Peyer's patch (tissue), 4 donors: ENCODE measurements at regions not wholly inside any gene's neighbourhood (a gene's known extent, or its start where the extent isn't known, plus 50 kb on each side); places are given as distances from the start of the nearest gene placed in this dataset.

Experiments used
- DNase-seq, 3 donors: peaks; one replicate each; pipeline ENCODE4 v3.0.0-alpha.2; 2017 to 2019
- H3K27ac ChIP-seq, 4 donors: fragments of 200-600 bp; sonication (generic); one replicate each; pipeline ENCODE4 v1.5.1; 2016 to 2019
- H3K27me3 ChIP-seq, 2 donors: fragments of 200-600 bp; sonication (generic); one replicate each; pipeline ENCODE4 v1.5.1; 2019
- H3K36me3 ChIP-seq, 3 donors: fragments of 200-600 bp; sonication (generic); one replicate each; pipeline ENCODE4 v1.5.1; 2016 to 2019
- H3K4me1 ChIP-seq, 4 donors: fragments of 200-600 bp; sonication (generic); one replicate each; pipeline ENCODE4 v1.5.1; 2016 to 2019
- H3K4me3 ChIP-seq, 4 donors: fragments of 200-600 bp; sonication (generic); 1 replicate in 3 of 4; 2 replicates in 1 of 4; pipeline ENCODE4 v1.5.1; 2016 to 2019; ENCODE audit warnings: mild to moderate bottlenecking in 1 of 4
- H3K9me3 ChIP-seq, 4 donors: fragments of 200-600 bp; sonication (generic); one replicate each; pipeline ENCODE4 v1.5.1; 2016 to 2019; ENCODE audit warnings: mild to moderate bottlenecking in 1 of 4
- CTCF ChIP-seq, 6 experiments: fragments of 450-650 bp in 4 of 6; fragments of 200-600 bp in 2 of 6; sonication (generic) in 1 of 6; IDR thresholded peaks; one replicate each; pipeline ENCODE4 v1.5.1; 2017 to 2019; ENCODE audit warnings: antibody characterized with exemption in 6 of 6, mild to moderate bottlenecking in 3 of 6, moderate library complexity in 1 of 6
- POLR2A ChIP-seq, 2 donors: fragments of 450-650 bp; IDR thresholded peaks; one replicate each; pipeline ENCODE4 v1.5.1; 2017; ENCODE audit warnings: antibody characterized with exemption in 2 of 2, mild to moderate bottlenecking in 2 of 2, moderate library complexity in 2 of 2

- H3K4me3 ChIP-seq = no peak overlapping the region
- H3K36me3 ChIP-seq = no peaks in the 10 kb centered on the region
- no peaks in the 10 kb centered on the region for H3K9me3 ChIP-seq
- TF ChIP-seq CTCF (IDR thresholded peaks at IDR 0.05) (no peak), POLR2A (IDR thresholded peaks at IDR 0.05) (no peak)
- no peaks in the 10 kb centered on the region for H3K27me3 ChIP-seq
- H3K27ac ChIP-seq = no peak overlapping the region
- DNase-seq = no peak
- H3K4me1 ChIP-seq = no peaks in the 10 kb centered on the region
Observed at GRCh38 chr4:15349531-15349935, 78.3 kb upstream of the C1QTNF7 start.

GRCh38 chr4:15349965-15350364 lies 77.9 kb upstream of the C1QTNF7 start:
- Histone ChIP-seq H3K27me3 (no peaks in the 10 kb centered on the region), H3K36me3 (no peaks in the 10 kb centered on the region), H3K4me1 (no peaks in the 10 kb centered on the region), H3K27ac (no peak overlapping the region), H3K4me3 (no peak overlapping the region), H3K9me3 (no peaks in the 10 kb centered on the region)
- DNase-seq = no peak
- TF ChIP-seq CTCF (IDR thresholded peaks at IDR 0.05) (no peak), POLR2A (IDR thresholded peaks at IDR 0.05) (no peak)

DNA sequence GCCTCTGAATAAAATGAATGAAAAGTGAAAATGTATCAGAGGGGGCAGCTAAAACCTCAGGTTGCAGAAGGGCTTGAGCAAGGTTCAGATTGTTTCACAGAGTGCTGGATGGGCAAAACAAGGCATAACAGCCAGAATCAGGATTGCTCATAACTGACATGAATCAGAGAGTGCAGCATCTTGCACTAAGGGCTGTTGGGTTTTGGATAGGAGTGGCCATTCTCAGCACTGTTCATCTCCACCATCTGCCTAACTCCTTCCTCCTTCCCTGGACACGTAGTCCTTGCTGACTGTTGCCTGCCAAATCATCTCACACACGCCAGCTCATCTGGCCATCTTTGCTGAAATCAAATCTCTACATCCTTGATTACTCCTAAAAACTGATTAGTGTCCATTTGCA lies 75.3 kb upstream of the C1QTNF7 start:
- no peaks in the 10 kb centered on the region for H3K9me3 ChIP-seq
- TF ChIP-seq POLR2A (IDR thresholded peaks at IDR 0.05) = no peak
- no peak for TF ChIP-seq CTCF (IDR thresholded peaks at IDR 0.05)
- no peak for DNase-seq
- no peak overlapping the region for H3K27ac ChIP-seq
- no peaks in the 10 kb centered on the region for H3K27me3 ChIP-seq
- no peak overlapping the region for H3K4me3 ChIP-seq
- no peaks in the 10 kb centered on the region for H3K4me1 ChIP-seq
- no peaks in the 10 kb centered on the region for H3K36me3 ChIP-seq

DNA sequence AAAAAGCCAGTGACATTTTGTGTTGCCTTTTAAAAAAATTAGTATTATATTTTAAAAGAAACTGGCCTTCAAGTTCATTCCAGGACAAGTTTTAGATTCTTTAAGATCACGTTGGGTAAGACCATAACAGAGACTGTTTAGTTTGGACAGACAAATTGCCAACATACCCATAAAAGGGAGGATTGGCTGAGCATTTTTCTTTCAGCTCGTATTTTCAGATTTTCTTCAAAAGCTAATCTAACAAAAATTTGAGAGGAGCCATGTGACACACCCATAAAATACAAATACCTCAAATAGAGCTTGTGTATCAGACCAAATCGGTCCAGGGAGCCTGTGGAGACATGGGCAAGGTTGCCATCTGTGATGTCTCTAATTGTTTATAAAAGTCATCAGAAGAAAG lies 74.6 kb upstream of the C1QTNF7 start:
- Histone ChIP-seq H3K27me3 (no peaks in the 10 kb centered on the region), H3K27ac (no peak overlapping the region)

GRCh38 chr4:15354371-15355297 lies 73.2 kb upstream of the C1QTNF7 start:
- Histone ChIP-seq H3K27me3 (no peaks in the 10 kb centered on the region), H3K27ac (no peak overlapping the region), H3K9me3 (no peaks in the 10 kb centered on the region), H3K4me1 (no peaks in the 10 kb centered on the region), H3K36me3 (no peaks in the 10 kb centered on the region), H3K4me3 (no peak overlapping the region)
- DNase-seq = no peak
- no peak for TF ChIP-seq CTCF (IDR thresholded peaks at IDR 0.05)
- no peak for TF ChIP-seq POLR2A (IDR thresholded peaks at IDR 0.05)

More for the DNA sequence above, 74.6 kb upstream of the C1QTNF7 start:
- Histone ChIP-seq H3K9me3 (no peaks in the 10 kb centered on the region), H3K36me3 (no peaks in the 10 kb centered on the region), H3K4me1 (no peaks in the 10 kb centered on the region), H3K4me3 (no peak overlapping the region)
- TF ChIP-seq POLR2A (IDR thresholded peaks at IDR 0.05) (no peak), CTCF (IDR thresholded peaks at IDR 0.05) (no peak)
- no peak for DNase-seq
